ENCODE measurements at regions not wholly inside any gene's neighbourhood (a gene's known extent, or its start where the extent isn't known, plus 50 kb on each side); places are given as distances from the start of the nearest gene placed in this dataset.

DNA sequence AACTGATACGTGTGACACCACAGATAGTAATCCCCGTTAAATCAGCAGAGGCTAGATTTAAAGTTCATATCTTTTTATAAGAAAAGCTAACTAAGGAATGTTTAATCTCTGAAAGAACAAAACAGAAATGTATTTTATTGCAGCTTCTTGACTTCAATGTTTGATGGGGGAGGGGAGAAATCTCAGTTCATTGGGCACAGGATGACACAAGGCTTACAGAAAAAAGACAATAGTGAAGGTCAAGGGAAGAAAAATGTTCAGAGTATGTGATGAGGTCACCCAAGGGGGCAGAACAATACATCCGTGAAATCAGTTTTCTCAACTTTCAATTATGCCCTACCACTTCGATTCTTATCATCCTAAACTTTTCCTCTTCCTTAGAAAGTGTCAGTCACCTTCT, 102.9 kb downstream of the ELAPOR2 start:
- H3K27me3 ChIP-seq (ENCODE audit: low read length): no peaks in the 10 kb centered on the region
- TF ChIP-seq EZH2phosphoT487 (conservative IDR thresholded peaks at IDR 0.05; ENCODE audit: low read length): no peak
- no peaks in the 10 kb centered on the region for H3K9me2 ChIP-seq (replicated peaks; ENCODE audit: insufficient read depth, low read length)
- no peaks in the 10 kb centered on the region for H3F3A ChIP-seq (ENCODE audit: insufficient read depth)
- no peak overlapping the region for H3K4me3 ChIP-seq (ENCODE audit: insufficient read depth, low read length, poor library complexity, severe bottlenecking)
- no peak overlapping the region for H3K27ac ChIP-seq (ENCODE audit: low read depth, low read length)
- no peak overlapping the region for H3K9ac ChIP-seq (ENCODE audit: low read length)
- no peaks in the 10 kb centered on the region for H3K79me2 ChIP-seq (ENCODE audit: insufficient read depth, low read length)
- no peak overlapping the region for H2AFZ ChIP-seq (ENCODE audit: low read depth, low read length, severe bottlenecking)
- peaks cover 6% of the 10 kb centered on the region; the same call in 1 of the 2 replicates for H3K36me3 ChIP-seq (ENCODE audit: low read length)
- H3K4me2 ChIP-seq (ENCODE audit: low read depth, low read length, poor library complexity, severe bottlenecking): no peak overlapping the region
- no peaks in the 10 kb centered on the region for H4K20me1 ChIP-seq (ENCODE audit: low read depth, low read length)
- no peaks in the 10 kb centered on the region for H3K9me3 ChIP-seq (ENCODE audit: insufficient read depth, low read length)

DNA sequence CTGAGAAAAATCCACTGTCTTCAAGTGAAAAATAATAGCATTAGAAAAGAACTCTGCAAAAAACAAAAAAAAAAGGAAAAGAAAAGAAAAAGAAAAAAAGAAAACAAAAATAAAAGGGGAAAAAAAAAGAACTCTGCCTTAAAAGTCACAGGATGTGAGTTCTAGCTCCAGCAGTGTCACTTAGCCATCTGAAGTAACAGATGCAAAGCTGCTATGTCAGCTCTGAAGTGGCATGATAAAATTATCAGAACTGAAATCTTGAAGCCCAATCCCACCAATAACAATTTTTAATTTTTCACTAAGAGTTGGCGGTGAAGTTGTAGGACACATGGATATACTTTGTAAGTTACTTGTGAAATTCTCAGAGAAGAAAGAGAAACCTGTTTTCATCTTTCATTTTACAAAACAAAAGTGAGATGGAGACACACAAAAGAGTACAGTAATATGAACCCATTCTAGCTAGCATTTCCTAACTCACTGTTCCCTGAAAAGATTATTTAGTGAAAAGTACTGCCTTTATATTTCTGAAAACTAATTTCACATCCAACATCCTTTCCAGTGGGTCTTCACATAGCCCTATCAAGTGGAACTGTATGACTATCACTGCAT, 103.5 kb downstream of the ELAPOR2 start:
- Histone ChIP-seq H3K4me2 (ENCODE audit: low read depth, low read length, poor library complexity, severe bottlenecking) (no peak overlapping the region), H2AFZ (ENCODE audit: low read depth, low read length, severe bottlenecking) (no peak overlapping the region), H3K79me2 (ENCODE audit: insufficient read depth, low read length) (no peaks in the 10 kb centered on the region), H3K9me2 (replicated peaks; ENCODE audit: insufficient read depth, low read length) (no peaks in the 10 kb centered on the region), H4K20me1 (ENCODE audit: low read depth, low read length) (no peaks in the 10 kb centered on the region), H3K36me3 (ENCODE audit: low read length) (peaks cover 6% of the 10 kb centered on the region; the same call in 1 of the 2 replicates), H3K4me3 (ENCODE audit: insufficient read depth, low read length, poor library complexity, severe bottlenecking) (no peak overlapping the region), H3K9me3 (ENCODE audit: insufficient read depth, low read length) (no peaks in the 10 kb centered on the region), H3K9ac (ENCODE audit: low read length) (no peak overlapping the region), H3K27me3 (ENCODE audit: low read length) (no peaks in the 10 kb centered on the region), H3F3A (ENCODE audit: insufficient read depth) (no peaks in the 10 kb centered on the region), H3K27ac (ENCODE audit: low read depth, low read length) (no peak overlapping the region)
- TF ChIP-seq, protein P1, sequence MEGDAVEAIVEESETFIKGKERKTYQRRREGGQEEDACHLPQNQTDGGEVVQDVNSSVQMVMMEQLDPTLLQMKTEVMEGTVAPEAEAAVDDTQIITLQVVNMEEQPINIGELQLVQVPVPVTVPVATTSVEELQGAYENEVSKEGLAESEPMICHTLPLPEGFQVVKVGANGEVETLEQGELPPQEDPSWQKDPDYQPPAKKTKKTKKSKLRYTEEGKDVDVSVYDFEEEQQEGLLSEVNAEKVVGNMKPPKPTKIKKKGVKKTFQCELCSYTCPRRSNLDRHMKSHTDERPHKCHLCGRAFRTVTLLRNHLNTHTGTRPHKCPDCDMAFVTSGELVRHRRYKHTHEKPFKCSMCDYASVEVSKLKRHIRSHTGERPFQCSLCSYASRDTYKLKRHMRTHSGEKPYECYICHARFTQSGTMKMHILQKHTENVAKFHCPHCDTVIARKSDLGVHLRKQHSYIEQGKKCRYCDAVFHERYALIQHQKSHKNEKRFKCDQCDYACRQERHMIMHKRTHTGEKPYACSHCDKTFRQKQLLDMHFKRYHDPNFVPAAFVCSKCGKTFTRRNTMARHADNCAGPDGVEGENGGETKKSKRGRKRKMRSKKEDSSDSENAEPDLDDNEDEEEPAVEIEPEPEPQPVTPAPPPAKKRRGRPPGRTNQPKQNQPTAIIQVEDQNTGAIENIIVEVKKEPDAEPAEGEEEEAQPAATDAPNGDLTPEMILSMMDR (IDR thresholded peaks at IDR 0.05; ENCODE audit: insufficient read depth, low read length, poor library complexity, severe bottlenecking): no peak
- TF ChIP-seq EZH2phosphoT487 (conservative IDR thresholded peaks at IDR 0.05; ENCODE audit: low read length): no peak

GRCh38 chr7:86954971-86955370, 104.5 kb downstream of the ELAPOR2 start:
- no peak overlapping the region for H3K9ac ChIP-seq (ENCODE audit: low read length)
- no peaks in the 10 kb centered on the region for H3K9me2 ChIP-seq (replicated peaks; ENCODE audit: insufficient read depth, low read length)
- H3K4me3 ChIP-seq (ENCODE audit: insufficient read depth, low read length, poor library complexity, severe bottlenecking): no peak overlapping the region
- H2AFZ ChIP-seq (ENCODE audit: low read depth, low read length, severe bottlenecking): no peak overlapping the region
- H3F3A ChIP-seq (ENCODE audit: insufficient read depth): no peaks in the 10 kb centered on the region
- no peaks in the 10 kb centered on the region for H3K27me3 ChIP-seq (ENCODE audit: low read length)
- no peak for TF ChIP-seq EZH2phosphoT487 (conservative IDR thresholded peaks at IDR 0.05; ENCODE audit: low read length)
- TF ChIP-seq, protein P1 (IDR thresholded peaks at IDR 0.05; ENCODE audit: insufficient read depth, low read length, poor library complexity, severe bottlenecking): no peak
- no peaks in the 10 kb centered on the region for H3K79me2 ChIP-seq (ENCODE audit: insufficient read depth, low read length)
- H3K36me3 ChIP-seq (ENCODE audit: low read length): peaks cover 5% of the 10 kb centered on the region; the same call in 1 of the 2 replicates
- H3K4me2 ChIP-seq (ENCODE audit: low read depth, low read length, poor library complexity, severe bottlenecking): no peak overlapping the region
- H3K9me3 ChIP-seq (ENCODE audit: insufficient read depth, low read length): no peaks in the 10 kb centered on the region
- H4K20me1 ChIP-seq (ENCODE audit: low read depth, low read length): no peaks in the 10 kb centered on the region
- H3K27ac ChIP-seq (ENCODE audit: low read depth, low read length): no peak overlapping the region

DNA sequence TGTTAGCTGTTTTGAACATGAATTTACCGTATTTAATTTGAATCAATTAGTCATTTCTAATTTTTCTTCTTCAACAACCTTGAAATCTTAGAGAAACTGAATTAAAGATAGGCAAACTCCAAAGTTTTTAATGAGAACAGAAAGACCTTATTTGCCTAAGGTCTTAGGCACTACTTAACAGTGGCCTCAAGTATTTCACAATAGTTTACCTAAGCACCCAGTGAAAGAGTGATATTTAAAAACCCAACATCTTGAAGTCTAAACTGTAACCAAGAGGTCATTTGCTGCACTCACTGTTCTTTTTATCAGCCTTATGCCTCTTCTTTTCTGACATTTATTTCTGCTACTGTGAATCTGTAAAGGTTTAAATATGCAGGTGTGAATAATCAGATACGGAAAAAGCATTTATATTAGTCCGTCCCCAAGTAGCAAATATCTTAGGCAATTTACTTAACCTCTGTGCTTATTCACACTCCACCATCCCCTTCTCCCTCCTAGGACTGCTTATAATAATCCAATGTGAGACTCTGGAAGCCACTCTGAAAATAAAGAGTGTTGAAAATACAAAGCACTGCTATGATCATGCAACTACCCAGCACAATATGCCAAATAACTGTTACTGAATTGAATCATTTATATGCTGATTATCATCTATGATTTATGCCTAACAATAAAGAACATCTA, 105.7 kb downstream of the ELAPOR2 start:
- no peak overlapping the region for H3K4me3 ChIP-seq (ENCODE audit: insufficient read depth, low read length, poor library complexity, severe bottlenecking)
- H3K36me3 ChIP-seq (ENCODE audit: low read length): no peaks in the 10 kb centered on the region
- no peaks in the 10 kb centered on the region for H3K9me2 ChIP-seq (replicated peaks; ENCODE audit: insufficient read depth, low read length)
- H3K4me2 ChIP-seq (ENCODE audit: low read depth, low read length, poor library complexity, severe bottlenecking): no peak overlapping the region
- H3K9ac ChIP-seq (ENCODE audit: low read length): no peak overlapping the region
- H3K9me3 ChIP-seq (ENCODE audit: insufficient read depth, low read length): no peaks in the 10 kb centered on the region
- no peaks in the 10 kb centered on the region for H4K20me1 ChIP-seq (ENCODE audit: low read depth, low read length)
- TF ChIP-seq EZH2phosphoT487 (conservative IDR thresholded peaks at IDR 0.05; ENCODE audit: low read length): no peak
- TF ChIP-seq, protein P1 (IDR thresholded peaks at IDR 0.05; ENCODE audit: insufficient read depth, low read length, poor library complexity, severe bottlenecking): no peak
- H3K79me2 ChIP-seq (ENCODE audit: insufficient read depth, low read length): no peaks in the 10 kb centered on the region
- no peak overlapping the region for H2AFZ ChIP-seq (ENCODE audit: low read depth, low read length, severe bottlenecking)
- H3K27ac ChIP-seq (ENCODE audit: low read depth, low read length): no peak overlapping the region
- 0 out of 2 replicates have a peak, but pooled peaks cover 8% of the 10 kb centered on the region for H3F3A ChIP-seq (ENCODE audit: insufficient read depth)
- no peaks in the 10 kb centered on the region for H3K27me3 ChIP-seq (ENCODE audit: low read length)
